Heart left ventricle (tissue), 13 donors: ENCODE measurements at regions not wholly inside any gene's neighbourhood (a gene's known extent, or its start where the extent isn't known, plus 50 kb on each side); places are given as distances from the start of the nearest gene placed in this dataset.

ENCODE experiments used
- POLR2A ChIP-seq, 2 donors: fragments of 450-650 bp; IDR thresholded peaks; one replicate each; pipeline ENCODE4 v1.6.1; 2017; ENCODE audit warnings: antibody characterized with exemption in 2 of 2, mild to moderate bottlenecking in 2 of 2, moderate library complexity in 2 of 2
- TF ChIP-seq, protein P1 (sequence below), 12 donors: fragments of 200-600 bp; sonication (generic) in 4 of 12; IDR thresholded peaks; one replicate each; pipeline versions ENCODE4 v1.5.0 to v1.8.0; 2018 to 2022; ENCODE audit warnings: antibody characterized with exemption in 12 of 12, mild to moderate bottlenecking in 5 of 12
- donor health status: ischemic (EF 13 %, LVEDD 7.1; RV severe dilation, severe dysfunction).
- donor health status: DM: no; HTN: yes; CAD: no.
- donor health status: DM: no; HTN: no; CAD: no.
- donor health status: ischemic (EF 25% LVEDD 6.9; RV normal size, moderate dysfunction).
- donor health status: ischemic (EF 25% LVEDD 5.7; RV mildly dilated, moderate dysfunction).
- donor health status: ischemic (EF 35%, LVEDD 5.7; RV mildly dilated, moderate dysfunction).
- donor health status: nonischemic (EF 11% LVEDD 7.7; RV severe dilation, severe dysfunction).
- donor health status: DM: yes; HTN: yes; CAD: no.
- donor health status: PGD.
- donor health status: ischemic (EF 29% LVEDD 5.4; RV normal size, mild dysfunction).
- donor health status: nonischemic (EF 23%, LVEDD 6.1; RV moderate dilation, normal function).

DNA sequence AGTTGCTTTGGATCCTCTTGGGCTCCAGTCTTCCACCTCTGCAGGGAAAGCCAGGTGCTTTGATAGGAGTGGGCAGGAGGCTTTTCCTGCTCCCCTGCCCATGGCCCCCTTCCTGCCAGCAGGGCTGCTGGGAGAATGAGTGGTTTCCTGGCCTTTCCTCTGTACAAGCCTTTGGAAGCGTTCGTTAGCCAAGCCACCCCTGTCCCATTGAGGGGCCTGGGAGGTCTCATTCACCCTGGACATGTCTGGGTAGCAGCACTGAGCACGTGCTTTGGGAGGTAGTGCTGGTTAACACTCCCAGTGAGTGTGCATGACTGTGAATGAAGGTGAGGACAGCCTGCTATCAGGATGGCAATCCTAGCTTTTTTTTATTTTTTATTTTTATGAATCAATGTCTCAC lies 118.5 kb upstream of the CACNA1E start:
- TF ChIP-seq, protein P1, sequence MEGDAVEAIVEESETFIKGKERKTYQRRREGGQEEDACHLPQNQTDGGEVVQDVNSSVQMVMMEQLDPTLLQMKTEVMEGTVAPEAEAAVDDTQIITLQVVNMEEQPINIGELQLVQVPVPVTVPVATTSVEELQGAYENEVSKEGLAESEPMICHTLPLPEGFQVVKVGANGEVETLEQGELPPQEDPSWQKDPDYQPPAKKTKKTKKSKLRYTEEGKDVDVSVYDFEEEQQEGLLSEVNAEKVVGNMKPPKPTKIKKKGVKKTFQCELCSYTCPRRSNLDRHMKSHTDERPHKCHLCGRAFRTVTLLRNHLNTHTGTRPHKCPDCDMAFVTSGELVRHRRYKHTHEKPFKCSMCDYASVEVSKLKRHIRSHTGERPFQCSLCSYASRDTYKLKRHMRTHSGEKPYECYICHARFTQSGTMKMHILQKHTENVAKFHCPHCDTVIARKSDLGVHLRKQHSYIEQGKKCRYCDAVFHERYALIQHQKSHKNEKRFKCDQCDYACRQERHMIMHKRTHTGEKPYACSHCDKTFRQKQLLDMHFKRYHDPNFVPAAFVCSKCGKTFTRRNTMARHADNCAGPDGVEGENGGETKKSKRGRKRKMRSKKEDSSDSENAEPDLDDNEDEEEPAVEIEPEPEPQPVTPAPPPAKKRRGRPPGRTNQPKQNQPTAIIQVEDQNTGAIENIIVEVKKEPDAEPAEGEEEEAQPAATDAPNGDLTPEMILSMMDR (IDR thresholded peaks at IDR 0.05): no peak
- TF ChIP-seq POLR2A (IDR thresholded peaks at IDR 0.05): no peak
